B cell (primary cell): ENCODE measurements at regions not wholly inside any gene's neighbourhood (a gene's known extent, or its start where the extent isn't known, plus 50 kb on each side); places are given as distances from the start of the nearest gene placed in this dataset.

Source experiments
- CTCF ChIP-seq: fragments of 200-600 bp; IDR thresholded peaks from one replicate; pipeline ENCODE4 v1.8.0; 2022; ENCODE audit warnings: antibody characterized with exemption, mild to moderate bottlenecking
- EZH2 ChIP-seq: IDR thresholded peaks from 2 replicates; pipeline ENCODE4 v1.6.1; 2012; ENCODE audit warnings: borderline replicate concordance, low read depth, mild to moderate bottlenecking, moderate library complexity, low read length; ENCODE audit not compliant: insufficient read depth, poor library complexity, severe bottlenecking

- TF ChIP-seq CTCF (no peak), EZH2 (no peak)
Observed at GRCh38 chr13:64850017-64850416, 2380.1 kb downstream of the PCDH9 start.
